ENCODE measurements at regions not wholly inside any gene's neighbourhood (a gene's known extent, or its start where the extent isn't known, plus 50 kb on each side); places are given as distances from the start of the nearest gene placed in this dataset.

DNA sequence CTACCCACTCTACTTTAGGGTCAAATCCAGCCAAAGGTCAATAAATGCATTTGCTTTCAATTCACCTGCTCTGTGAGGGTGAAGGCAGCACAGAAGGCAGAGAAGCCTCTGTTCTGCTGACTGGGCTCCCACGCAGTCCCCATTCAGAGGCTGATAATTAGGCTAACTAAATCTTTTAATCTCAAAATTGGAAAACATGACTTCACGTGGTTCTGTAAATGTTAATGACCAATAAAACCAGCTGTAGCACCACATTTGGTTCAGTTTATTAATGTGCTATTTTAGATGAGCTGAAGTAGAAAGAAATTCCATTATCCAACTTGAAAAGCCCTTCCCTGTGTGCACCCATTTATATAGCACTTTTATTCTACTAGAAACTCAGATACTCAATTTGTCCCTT is 310.6 kb downstream of the C1D start (continued):
- TF ChIP-seq EGR1 (IDR thresholded peaks at IDR 0.05; ENCODE audit: borderline replicate concordance in 1 of 2, low read depth in 2 of 2, low read length in 2 of 2), result no peak

DNA sequence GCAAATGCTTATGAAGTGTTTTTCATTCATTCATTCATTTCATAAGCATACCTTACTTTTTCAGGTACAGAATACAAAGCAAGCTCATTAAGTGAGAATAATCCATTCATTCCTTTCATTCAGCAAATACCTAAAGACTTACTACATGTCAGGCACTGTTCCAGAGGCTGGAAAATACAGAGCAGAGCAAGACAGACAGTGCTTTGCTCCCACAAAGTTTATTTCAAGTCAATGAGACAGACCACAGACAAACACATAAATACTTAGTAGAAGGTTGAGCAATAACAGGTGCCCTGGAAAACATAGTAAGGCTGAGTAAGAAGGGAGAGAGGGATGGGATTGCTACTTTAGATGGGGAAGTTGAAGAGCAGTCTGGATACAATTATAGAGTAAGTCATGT is 309.8 kb downstream of the C1D start:
- ChIA-PET SMC1A (ENCODE audit: uncharacterized antibody, unreplicated experiment) (no interaction called here), POLR2A (no interaction called here), CTCF (no interaction called here), RAD21 (ENCODE audit: unreplicated experiment) (no interaction called here)
- Histone ChIP-seq H2AFZ (ENCODE audit: control insufficient read depth, low read depth, low read length) (no peak overlapping the region), H4K20me1 (ENCODE audit: control insufficient read depth, insufficient read depth) (no peaks in the 10 kb centered on the region), H3K9ac (ENCODE audit: control insufficient read depth, insufficient read depth, low read length) (no peak overlapping the region), H3K27me3 (replicated peaks in 1 of 2; ENCODE audit: control insufficient read depth in 2 of 2, insufficient read depth in 2 of 2, low read length in 1 of 2) (no peaks in the 10 kb centered on the region; a peak in 1 of 4 replicates), H3K4me2 (ENCODE audit: control insufficient read depth, insufficient read depth) (no peak overlapping the region), H3K9me3 (replicated peaks; ENCODE audit: control insufficient read depth, insufficient read depth, low read length) (no peaks in the 10 kb centered on the region), H3K36me3 (ENCODE audit: control insufficient read depth in 2 of 2, insufficient read depth in 2 of 2, low read length in 1 of 2) (no peaks in the 10 kb centered on the region), H3K4me1 (ENCODE audit: control insufficient read depth, insufficient read depth, low read length) (no peaks in the 10 kb centered on the region), H3K79me2 (ENCODE audit: control insufficient read depth, insufficient read depth, low read length) (no peaks in the 10 kb centered on the region), H3K4me3 (no peak overlapping the region), H3K27ac (ENCODE audit: control insufficient read depth, insufficient read depth) (no peak overlapping the region)
- DNase-seq (ENCODE audit: low read depth, low spot score) (no peak), ATAC-seq (no peak), FAIRE-seq (no peak)
- intact Hi-C loops (cut with micrococcal nuclease; ENCODE audit: unreplicated experiment) (no loop called here), in situ Hi-C loops (cut with MboI) (no loop called here)
- BruUV-seq (replicated peaks), result no TSS peak
- TF ChIP-seq ZNF622 (IDR thresholded peaks at IDR 0.05) (no peak), NFYA (IDR thresholded peaks at IDR 0.05; ENCODE audit: borderline replicate concordance, low read depth, low read length) (no peak), SUZ12 (IDR thresholded peaks at IDR 0.05; ENCODE audit: unreplicated experiment) (no peak), JUND (IDR thresholded peaks at IDR 0.05; ENCODE audit: low read depth, low read length) (no peak), SUPT20H (IDR thresholded peaks at IDR 0.05; ENCODE audit: borderline replicate concordance, control insufficient read depth, low read depth, low read length) (no peak), SREBF1 (IDR thresholded peaks at IDR 0.05; ENCODE audit: low read length) (no peak), IRF4 (IDR thresholded peaks at IDR 0.05; ENCODE audit: low read depth, low read length) (no peak), PAX5 (IDR thresholded peaks at IDR 0.05; ENCODE audit: borderline replicate concordance, low read depth, low read length) (no peak), KDM1A (IDR thresholded peaks at IDR 0.05; ENCODE audit: borderline replicate concordance) (no peak), PAX8 (IDR thresholded peaks at IDR 0.05) (no peak), POLR2AphosphoS2 (IDR thresholded peaks at IDR 0.05; ENCODE audit: low read depth, low read length) (no peak), SMAD5 (IDR thresholded peaks at IDR 0.05; ENCODE audit: low read depth) (no peak), RAD51 (IDR thresholded peaks at IDR 0.05) (no peak), IKZF1 (conservative IDR thresholded peaks at IDR 0.05) (no peak)
- TF ChIP-seq, protein P1, sequence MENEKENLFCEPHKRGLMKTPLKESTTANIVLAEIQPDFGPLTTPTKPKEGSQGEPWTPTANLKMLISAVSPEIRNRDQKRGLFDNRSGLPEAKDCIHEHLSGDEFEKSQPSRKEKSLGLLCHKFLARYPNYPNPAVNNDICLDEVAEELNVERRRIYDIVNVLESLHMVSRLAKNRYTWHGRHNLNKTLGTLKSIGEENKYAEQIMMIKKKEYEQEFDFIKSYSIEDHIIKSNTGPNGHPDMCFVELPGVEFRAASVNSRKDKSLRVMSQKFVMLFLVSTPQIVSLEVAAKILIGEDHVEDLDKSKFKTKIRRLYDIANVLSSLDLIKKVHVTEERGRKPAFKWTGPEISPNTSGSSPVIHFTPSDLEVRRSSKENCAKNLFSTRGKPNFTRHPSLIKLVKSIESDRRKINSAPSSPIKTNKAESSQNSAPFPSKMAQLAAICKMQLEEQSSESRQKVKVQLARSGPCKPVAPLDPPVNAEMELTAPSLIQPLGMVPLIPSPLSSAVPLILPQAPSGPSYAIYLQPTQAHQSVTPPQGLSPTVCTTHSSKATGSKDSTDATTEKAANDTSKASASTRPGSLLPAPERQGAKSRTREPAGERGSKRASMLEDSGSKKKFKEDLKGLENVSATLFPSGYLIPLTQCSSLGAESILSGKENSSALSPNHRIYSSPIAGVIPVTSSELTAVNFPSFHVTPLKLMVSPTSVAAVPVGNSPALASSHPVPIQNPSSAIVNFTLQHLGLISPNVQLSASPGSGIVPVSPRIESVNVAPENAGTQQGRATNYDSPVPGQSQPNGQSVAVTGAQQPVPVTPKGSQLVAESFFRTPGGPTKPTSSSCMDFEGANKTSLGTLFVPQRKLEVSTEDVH (IDR thresholded peaks at IDR 0.05; ENCODE audit: low read depth, partially characterized antibody), result no peak
- TF ChIP-seq, protein P2, sequence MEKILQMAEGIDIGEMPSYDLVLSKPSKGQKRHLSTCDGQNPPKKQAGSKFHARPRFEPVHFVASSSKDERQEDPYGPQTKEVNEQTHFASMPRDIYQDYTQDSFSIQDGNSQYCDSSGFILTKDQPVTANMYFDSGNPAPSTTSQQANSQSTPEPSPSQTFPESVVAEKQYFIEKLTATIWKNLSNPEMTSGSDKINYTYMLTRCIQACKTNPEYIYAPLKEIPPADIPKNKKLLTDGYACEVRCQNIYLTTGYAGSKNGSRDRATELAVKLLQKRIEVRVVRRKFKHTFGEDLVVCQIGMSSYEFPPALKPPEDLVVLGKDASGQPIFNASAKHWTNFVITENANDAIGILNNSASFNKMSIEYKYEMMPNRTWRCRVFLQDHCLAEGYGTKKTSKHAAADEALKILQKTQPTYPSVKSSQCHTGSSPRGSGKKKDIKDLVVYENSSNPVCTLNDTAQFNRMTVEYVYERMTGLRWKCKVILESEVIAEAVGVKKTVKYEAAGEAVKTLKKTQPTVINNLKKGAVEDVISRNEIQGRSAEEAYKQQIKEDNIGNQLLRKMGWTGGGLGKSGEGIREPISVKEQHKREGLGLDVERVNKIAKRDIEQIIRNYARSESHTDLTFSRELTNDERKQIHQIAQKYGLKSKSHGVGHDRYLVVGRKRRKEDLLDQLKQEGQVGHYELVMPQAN (conservative IDR thresholded peaks at IDR 0.05), result no peak

Data from GM12878 (cell line).